ENCODE measurements at regions not wholly inside any gene's neighbourhood (a gene's known extent, or its start where the extent isn't known, plus 50 kb on each side); places are given as distances from the start of the nearest gene placed in this dataset.

DNA sequence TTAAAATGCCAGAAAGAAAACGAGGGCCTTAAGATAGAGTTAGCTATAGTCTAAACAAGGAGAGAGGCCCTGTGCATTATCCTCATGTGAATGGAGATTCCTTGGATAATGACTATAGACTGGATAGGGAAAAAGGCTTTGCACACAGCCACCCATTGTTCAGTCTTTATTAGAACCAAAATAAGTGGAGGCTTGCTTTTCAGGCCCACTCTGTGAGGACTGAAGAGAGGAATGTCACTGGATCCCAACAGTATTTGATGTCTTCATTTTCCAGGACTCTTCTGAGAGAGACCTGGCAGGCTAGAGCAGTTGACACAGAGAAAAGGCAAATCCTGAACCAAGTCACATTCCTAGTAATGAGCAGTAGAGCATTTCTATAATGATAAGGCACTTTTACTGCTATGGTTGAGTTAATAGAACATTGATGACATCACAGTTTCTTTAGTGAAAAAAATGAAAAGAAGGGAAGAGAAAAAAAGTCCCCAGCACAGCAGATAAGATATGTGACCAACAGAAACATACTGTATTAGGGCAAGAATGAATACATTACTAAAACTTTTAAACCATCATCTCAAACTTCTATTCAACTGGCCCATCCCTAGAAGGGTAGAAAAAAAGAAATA, 315.1 kb downstream of the EPHA7 start:
- Mint-ChIP-seq H3K36me3 (ENCODE audit: insufficient read depth in 1 of 3, low read depth in 3 of 3) (peaks cover 0 to 7% (median 6%) of the 10 kb centered on the region in 3 experiments; a peak in 3 of 7 replicates), H3K9me3 (peaks cover 3 to 5% of the 10 kb centered on the region in 2 experiments; a peak in 4 of 5 replicates), H3K27me3 (ENCODE audit: low read depth) (no peaks in the 10 kb centered on the region), H3K27ac (0 out of 7 replicates have a peak overlapping the region, but pooled peaks of 1 of the 3 experiments have one; percentile 20), H3K4me1 (peaks cover 16 to 20% of the 10 kb centered on the region in 2 experiments), H3K4me3 (no peak overlapping the region)
- H3K79me2 ChIP-seq (ENCODE audit: insufficient read depth, low read length), result no peaks in the 10 kb centered on the region
- no peak overlapping the region for H3K23ac ChIP-seq (ENCODE audit: insufficient read length, low read depth, low read length)
- no peaks in the 10 kb centered on the region for H3K9me3 ChIP-seq (ENCODE audit: control insufficient read depth, low read depth, low read length)
- no peak overlapping the region for H3K4ac ChIP-seq (ENCODE audit: low read depth, low read length)
- H3K4me1 ChIP-seq (ENCODE audit: insufficient read depth, low read length), result no peaks in the 10 kb centered on the region
- no peaks in the 10 kb centered on the region for H3K27me3 ChIP-seq (ENCODE audit: insufficient read depth, low read length)
- no peak overlapping the region for H2AFZ ChIP-seq (ENCODE audit: low read length)
- no peak overlapping the region for H4K91ac ChIP-seq (ENCODE audit: insufficient read length, low read depth, low read length)
- no peak overlapping the region for H2BK20ac ChIP-seq (ENCODE audit: low read depth, low read length, poor library complexity, severe bottlenecking)
- H2BK5ac ChIP-seq (ENCODE audit: insufficient read length, low read length), result no peak overlapping the region
- H4K5ac ChIP-seq (ENCODE audit: insufficient read length, low read depth, low read length), result no peak overlapping the region
- no peak overlapping the region for H2BK12ac ChIP-seq (ENCODE audit: insufficient read length, low read depth, low read length)
- H2BK15ac ChIP-seq (ENCODE audit: low read depth, low read length), result no peak overlapping the region
- H3T11ph ChIP-seq (ENCODE audit: low read length), result no peak overlapping the region
- no peak overlapping the region for H3K56ac ChIP-seq (ENCODE audit: insufficient read length, low read depth, low read length)
- no peak overlapping the region for H3K9ac ChIP-seq (ENCODE audit: extremely low read depth, insufficient read length, low read length)
- no peak overlapping the region for H3K4me2 ChIP-seq (ENCODE audit: insufficient read depth, insufficient read length, low read length)
- no peak overlapping the region for H3K14ac ChIP-seq (ENCODE audit: insufficient read depth, low read length)
- H3K23me2 ChIP-seq (ENCODE audit: insufficient read length, low read depth, low read length, poor library complexity, severe bottlenecking), result no peaks in the 10 kb centered on the region
- WGBS (ENCODE audit: extremely low coverage, insufficient read length, low lambda C conversion rate), result no CpG with 5 or more reads among the region's 1 CpG
- H4K8ac ChIP-seq (replicated peaks; ENCODE audit: insufficient read length, low read depth, low read length), result no peak overlapping the region
- H2BK120ac ChIP-seq (ENCODE audit: low read depth, low read length, poor library complexity, severe bottlenecking), result no peak overlapping the region
- H2AK5ac ChIP-seq (ENCODE audit: insufficient read length, low read length), result no peak overlapping the region
- H4K20me1 ChIP-seq (ENCODE audit: control insufficient read depth, insufficient read depth, insufficient read length), result no peaks in the 10 kb centered on the region
- DNase-seq, result no peak
- no peak overlapping the region for H3K27ac ChIP-seq (ENCODE audit: insufficient read length, low read depth, low read length)
- H3K79me1 ChIP-seq (ENCODE audit: insufficient read depth, low read depth, low read length, poor library complexity, severe bottlenecking), result no peaks in the 10 kb centered on the region
- TF ChIP-seq CTCF (conservative IDR thresholded peaks at IDR 0.05), result no peak
- H3K18ac ChIP-seq (ENCODE audit: insufficient read length, low read depth, low read length), result no peak overlapping the region

Data from H9 (cell line).